ENCODE measurements at regions not wholly inside any gene's neighbourhood (a gene's known extent, or its start where the extent isn't known, plus 50 kb on each side); places are given as distances from the start of the nearest gene placed in this dataset.

DNA sequence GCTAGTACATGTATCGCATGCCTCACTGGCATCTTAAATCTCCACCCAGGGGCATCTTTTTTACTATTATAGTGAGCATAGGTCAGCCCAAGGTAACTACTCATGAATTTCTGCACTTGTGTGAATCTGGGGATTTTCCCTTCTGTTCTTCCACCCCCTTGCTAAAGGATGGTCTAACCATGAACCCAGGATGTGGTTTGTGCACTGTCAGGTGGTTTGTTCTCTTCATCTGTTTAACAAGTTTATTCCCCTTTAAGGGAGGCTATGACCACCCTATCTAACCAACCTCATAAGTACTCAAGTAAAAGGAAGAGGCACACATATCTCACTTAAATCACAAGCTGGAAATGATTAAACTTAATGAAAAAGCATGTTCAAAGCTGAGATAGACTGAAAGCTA, 243.0 kb downstream of the RPRM start:
- Histone ChIP-seq H3K27ac (no peak overlapping the region), H3K9me3 (peaks cover 0 to 7% of the 10 kb centered on the region in 2 donors), H3K36me3 (no peaks in the 10 kb centered on the region), H3K4me1 (no peaks in the 10 kb centered on the region), H3K27me3 (no peaks in the 10 kb centered on the region), H3K4me3 (no peak overlapping the region)
- intact Hi-C loops (cut with DNase I) = no loop called here
- ATAC-seq (no peak), DNase-seq (no peak)
- no peak for TF ChIP-seq CTCF (IDR thresholded peaks at IDR 0.05)

- no peak for DNase-seq
Measured at GRCh38 chr2:153232464-153232863, 246.1 kb downstream of the RPRM start.

DNA sequence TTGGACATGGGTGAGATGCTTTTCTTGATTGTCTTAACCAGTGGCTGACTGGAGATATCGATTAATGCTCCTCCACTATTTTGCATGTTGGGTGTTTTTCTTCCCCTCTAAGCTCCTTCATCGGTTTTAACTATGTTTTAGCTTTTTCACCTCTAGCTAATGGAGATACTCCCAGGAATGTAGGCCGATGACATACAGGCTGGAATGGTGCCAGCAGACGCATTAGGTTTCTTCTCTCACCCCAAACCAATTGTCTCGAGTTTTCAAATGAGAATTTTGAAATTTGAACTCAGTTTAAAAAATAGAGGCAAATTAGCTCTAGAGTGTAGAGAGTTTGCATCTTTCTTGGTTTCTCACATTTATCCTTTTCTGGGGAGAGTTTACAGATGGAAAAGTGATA, 247.6 kb downstream of the RPRM start:
- Histone ChIP-seq H3K27me3 (no peaks in the 10 kb centered on the region), H3K27ac (no peak overlapping the region), H3K4me3 (no peak overlapping the region), H3K36me3 (no peaks in the 10 kb centered on the region), H3K9me3 (peaks cover 0 to 5% of the 10 kb centered on the region in 2 donors), H3K4me1 (no peaks in the 10 kb centered on the region)
- DNase-seq = no peak
- no peak for TF ChIP-seq CTCF (IDR thresholded peaks at IDR 0.05)
- intact Hi-C loops (cut with DNase I) = no loop called here
- no peak for ATAC-seq

More at GRCh38 chr2:153232464-153232863, 246.1 kb downstream of the RPRM start:
- ATAC-seq = no peak
- intact Hi-C loops (cut with DNase I) = no loop called here
- H3K9me3 ChIP-seq = peaks cover 0 to 7% of the 10 kb centered on the region in 2 donors
- no peaks in the 10 kb centered on the region for H3K27me3 ChIP-seq
- no peak overlapping the region for H3K27ac ChIP-seq
- no peaks in the 10 kb centered on the region for H3K4me1 ChIP-seq
- no peaks in the 10 kb centered on the region for H3K36me3 ChIP-seq
- H3K4me3 ChIP-seq = no peak overlapping the region
- no peak for TF ChIP-seq CTCF (IDR thresholded peaks at IDR 0.05)

GRCh38 chr2:153228904-153229303, 249.7 kb downstream of the RPRM start:
- no peaks in the 10 kb centered on the region for H3K27me3 ChIP-seq
- no peak for TF ChIP-seq CTCF (IDR thresholded peaks at IDR 0.05)
- peaks cover 0 to 10% of the 10 kb centered on the region in 2 donors for H3K9me3 ChIP-seq
- ATAC-seq (no peak), DNase-seq (no peak)
- intact Hi-C loops (cut with DNase I) = no loop called here
- no peak overlapping the region for H3K27ac ChIP-seq
- H3K4me1 ChIP-seq = no peaks in the 10 kb centered on the region
- no peaks in the 10 kb centered on the region for H3K36me3 ChIP-seq
- H3K4me3 ChIP-seq = no peak overlapping the region

- Histone ChIP-seq H3K27me3 (no peaks in the 10 kb centered on the region), H3K27ac (no peak overlapping the region), H3K36me3 (no peaks in the 10 kb centered on the region), H3K4me1 (no peaks in the 10 kb centered on the region), H3K4me3 (no peak overlapping the region), H3K9me3 (peaks cover 0 to 18% of the 10 kb centered on the region in 2 donors)
- TF ChIP-seq CTCF (IDR thresholded peaks at IDR 0.05) = no peak
- intact Hi-C loops (cut with DNase I) = no loop called here
- ATAC-seq = no peak
- DNase-seq = no peak
Measured at GRCh38 chr2:153227981-153228380, 250.6 kb downstream of the RPRM start.
